HT-29 (cell line): ENCODE measurements at regions not wholly inside any gene's neighbourhood (a gene's known extent, or its start where the extent isn't known, plus 50 kb on each side); places are given as distances from the start of the nearest gene placed in this dataset.

ENCODE experiments used
- DNase-seq: peaks from one replicate; pipeline ENCODE4 v3.0.0-alpha.2; 2015; ENCODE audit warnings: low spot score

GRCh38 chr3:72185549-72186399 is 400.8 kb upstream of the PROK2 start:
- no peak for DNase-seq

- no peak for DNase-seq
These were observed 398.5 kb upstream of the PROK2 start for GRCh38 chr3:72183489-72183888.

DNA sequence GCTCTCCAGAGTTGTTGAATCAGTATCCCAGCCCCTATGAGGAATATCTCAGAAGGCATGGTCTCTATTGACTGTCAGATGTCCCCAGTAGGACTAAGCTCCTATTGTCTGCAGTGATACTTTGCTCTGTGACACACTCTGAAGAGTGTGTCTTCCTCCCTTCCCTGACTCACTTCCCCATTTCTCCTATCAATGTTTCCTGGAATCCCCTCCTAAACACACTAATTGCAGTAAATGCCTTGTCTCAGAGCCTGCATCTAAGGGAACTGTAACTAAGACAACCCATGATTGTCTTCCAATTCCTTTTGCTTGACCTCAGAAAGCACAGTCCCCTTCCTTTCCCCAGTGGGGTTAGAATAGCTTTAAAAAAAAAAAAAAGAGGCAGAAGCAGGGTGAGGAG is 397.3 kb upstream of the PROK2 start:
- DNase-seq, result no peak

- no peak for DNase-seq
These were observed 396.3 kb upstream of the PROK2 start for GRCh38 chr3:72181251-72181650.

DNA sequence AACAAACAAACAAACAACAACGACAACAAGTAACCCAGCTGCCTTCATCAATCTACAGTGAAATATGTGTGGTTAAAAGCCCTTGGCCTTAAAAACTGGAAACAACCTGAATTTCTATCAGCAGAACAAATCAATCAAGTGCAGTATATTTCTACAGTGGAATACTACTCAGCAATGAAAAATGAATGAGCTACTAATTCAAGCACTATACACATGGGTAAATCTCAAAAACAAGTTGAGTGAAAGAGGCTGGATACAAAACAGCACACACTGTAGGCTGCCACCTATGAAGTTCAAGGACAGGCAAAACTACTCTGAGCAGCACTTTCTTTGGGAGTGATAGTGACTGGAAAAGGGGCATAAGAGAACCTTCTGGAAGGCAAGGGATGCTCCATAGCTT is 395.5 kb upstream of the PROK2 start:
- no peak for DNase-seq

DNA sequence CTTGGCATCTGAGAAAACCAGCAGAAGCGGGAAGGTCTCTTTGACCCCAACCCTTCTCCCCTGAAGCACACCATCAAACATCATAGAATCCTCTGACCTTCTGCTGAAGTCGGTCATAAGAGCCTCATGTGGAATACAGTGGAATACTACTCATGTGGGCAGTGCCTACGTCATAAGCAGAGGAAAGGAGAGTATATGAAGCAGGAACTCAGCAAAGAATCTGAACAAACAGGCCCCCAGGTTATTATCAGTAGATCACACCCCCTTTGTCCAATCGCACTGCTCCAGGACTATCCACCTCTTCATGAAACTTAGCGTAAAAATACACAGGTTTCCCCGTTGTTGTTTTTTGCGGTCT is 394.1 kb upstream of the PROK2 start:
- no peak for DNase-seq

DNA sequence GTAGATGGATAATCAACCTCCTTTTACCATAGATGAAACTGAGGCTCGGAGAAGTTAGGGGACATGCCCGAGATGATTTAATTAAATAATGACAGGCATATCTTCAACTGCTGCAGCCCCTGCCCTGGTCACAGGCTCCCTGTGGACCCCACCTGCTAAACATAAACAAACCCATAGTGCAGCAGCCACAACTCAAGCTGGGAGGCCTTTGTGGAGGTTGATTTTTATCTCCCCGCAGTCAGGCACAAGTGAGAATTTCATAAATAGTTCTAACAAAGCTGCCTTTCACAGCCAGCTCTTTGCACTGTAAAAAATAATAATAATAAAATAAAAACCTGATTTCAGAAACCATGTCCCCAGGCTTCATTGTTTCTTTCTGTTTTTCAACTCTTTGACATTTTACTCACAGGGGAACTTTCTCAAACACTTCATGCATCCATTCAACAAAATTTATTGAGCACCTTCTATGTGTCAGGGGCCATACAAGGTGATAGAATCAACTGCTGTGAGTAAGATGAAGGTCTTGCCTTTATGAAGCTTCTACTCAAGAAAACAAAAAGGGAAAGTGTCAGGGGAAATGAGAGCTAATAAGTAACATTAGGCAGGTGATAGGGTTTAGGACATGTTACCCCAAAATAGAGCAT is 393.6 kb upstream of the PROK2 start:
- DNase-seq, result no peak

- DNase-seq, result no peak
These were observed 392.4 kb upstream of the PROK2 start for GRCh38 chr3:72177075-72178050.

DNA sequence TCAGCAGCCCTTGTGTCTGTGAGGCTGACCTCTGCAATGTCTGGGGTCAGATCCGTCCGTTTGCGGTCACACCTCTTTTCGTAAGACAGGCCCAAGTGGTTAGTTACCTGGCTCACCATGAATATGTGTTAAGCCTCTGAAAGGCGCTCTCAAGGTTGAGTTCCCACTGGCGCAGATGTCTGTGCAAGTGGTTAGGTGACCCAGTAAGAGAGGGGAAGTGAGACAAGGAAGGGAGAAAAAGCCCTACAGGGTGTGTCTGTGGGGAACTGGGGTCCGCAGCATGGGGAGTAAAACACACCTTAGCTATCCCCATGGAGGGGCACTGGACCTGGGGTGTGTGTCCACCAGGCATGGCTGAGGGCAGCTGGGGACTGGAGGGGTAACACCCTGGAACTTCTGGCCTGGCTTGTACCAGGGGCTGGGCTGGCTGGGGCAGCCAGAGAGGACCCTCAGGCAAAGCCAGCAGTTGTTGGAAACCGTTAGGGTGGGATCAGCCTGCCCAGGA is 391.6 kb upstream of the PROK2 start:
- no peak for DNase-seq

- DNase-seq, result no peak
These were observed 390.4 kb upstream of the PROK2 start for GRCh38 chr3:72175296-72175858.

- DNase-seq, result no peak
These were observed 389.9 kb upstream of the PROK2 start for GRCh38 chr3:72174890-72175289.

GRCh38 chr3:72174040-72174439 is 389.1 kb upstream of the PROK2 start:
- no peak for DNase-seq

GRCh38 chr3:72171946-72172345 is 387.0 kb upstream of the PROK2 start:
- no peak for DNase-seq

DNA sequence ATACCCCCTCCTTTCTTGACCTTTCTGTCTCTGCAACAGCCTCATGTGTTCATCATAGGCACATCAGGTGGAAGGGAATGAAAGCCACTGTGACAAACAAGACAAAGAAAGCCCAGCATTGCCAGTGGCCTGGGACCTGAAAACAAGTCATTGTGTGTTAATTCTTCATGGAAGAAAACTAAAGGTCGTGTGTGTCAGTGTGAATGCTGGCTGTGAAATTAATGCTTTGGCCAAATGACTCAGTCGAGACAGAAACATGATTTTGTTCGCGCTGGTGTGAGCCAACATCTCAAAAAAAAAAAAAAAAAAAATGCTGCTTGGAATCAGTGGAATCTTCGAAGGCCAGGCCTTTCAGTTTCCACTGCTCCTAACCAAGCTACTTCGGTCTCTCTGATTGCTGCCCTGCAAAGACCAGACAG is 386.5 kb upstream of the PROK2 start:
- no peak for DNase-seq

DNA sequence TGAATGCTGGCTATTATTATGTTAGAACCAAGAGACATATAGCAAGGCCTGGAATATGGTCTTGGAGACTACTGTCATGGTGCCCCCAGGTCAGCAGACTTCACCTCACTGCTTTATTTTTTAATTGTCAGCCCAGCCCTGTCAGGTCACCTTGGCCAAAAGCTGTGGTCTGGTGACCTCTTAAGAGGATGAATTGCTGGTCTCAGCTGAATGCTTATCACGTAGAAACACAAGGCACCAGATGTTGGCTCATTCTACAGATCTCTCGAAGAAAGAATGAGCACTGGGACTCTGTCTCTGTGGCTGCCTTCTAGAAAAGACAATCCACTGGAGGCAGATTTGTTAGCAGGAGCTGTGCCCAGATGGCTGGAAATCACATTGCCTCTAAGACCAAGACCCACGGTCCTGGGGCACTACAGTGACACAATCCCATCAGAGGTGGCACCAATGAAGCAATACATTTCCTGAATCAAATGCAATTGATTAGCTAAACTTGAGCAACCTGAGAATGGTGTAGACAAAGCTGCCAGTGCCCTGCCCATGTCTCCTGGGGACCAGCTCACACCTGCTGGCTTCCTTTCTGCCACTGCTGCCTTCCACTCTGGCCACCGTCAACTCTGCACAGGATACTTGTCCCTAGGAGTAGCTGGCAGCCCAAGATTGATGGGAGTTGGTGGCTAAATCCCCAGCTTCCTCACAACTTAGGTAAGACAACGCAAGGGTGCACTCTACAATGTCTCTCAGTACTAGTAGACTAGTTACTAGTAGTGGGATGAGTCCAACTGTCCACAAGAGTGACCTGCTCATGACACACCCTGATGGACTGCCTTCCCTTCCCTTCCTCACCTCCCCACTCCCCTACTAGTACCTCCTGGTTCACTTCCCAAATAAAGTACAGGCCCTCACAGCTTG is 384.9 kb upstream of the PROK2 start:
- DNase-seq, result no peak

- DNase-seq, result no peak
These were observed 384.2 kb upstream of the PROK2 start for GRCh38 chr3:72169120-72169519.

DNA sequence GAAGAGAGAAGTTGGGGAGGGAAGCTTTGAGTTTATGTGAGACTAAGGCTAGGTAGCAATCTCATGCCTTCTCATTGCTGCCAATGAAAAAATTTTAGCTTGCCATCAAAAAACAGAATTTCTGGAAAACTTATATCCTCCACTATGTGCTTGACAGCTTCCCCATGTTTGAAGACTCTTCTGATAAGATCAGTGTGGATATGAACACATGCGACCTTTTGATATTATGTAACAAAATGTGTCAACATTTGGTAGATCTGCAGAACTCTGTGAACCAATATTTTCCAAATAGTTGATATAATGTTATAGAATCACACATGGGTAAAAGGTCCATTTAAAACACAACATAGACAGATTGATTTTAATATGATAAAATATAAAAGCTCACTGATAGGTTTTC is 380.9 kb upstream of the PROK2 start:
- no peak for DNase-seq

DNA sequence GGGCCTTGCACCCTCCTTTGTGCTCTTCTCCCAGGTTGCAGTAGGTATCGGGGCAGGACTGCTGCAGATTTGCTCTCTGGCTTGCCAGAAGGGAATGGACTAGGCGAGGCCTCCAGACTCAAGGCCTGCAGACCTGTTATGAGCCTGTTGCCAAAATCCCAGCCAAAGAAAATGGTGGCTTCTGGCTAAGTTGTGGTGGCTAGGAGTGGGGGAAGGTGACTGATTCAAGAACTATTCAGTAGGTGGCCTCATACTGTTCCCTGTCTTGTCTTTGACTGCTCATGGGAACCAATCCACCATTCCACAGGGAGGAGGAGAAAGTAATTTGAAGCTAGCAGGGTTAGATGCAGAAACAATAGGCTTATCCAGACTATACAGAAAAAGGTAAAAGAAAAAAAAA is 380.4 kb upstream of the PROK2 start:
- no peak for DNase-seq

- no peak for DNase-seq
These were observed 379.7 kb upstream of the PROK2 start for GRCh38 chr3:72164635-72164978.

DNA sequence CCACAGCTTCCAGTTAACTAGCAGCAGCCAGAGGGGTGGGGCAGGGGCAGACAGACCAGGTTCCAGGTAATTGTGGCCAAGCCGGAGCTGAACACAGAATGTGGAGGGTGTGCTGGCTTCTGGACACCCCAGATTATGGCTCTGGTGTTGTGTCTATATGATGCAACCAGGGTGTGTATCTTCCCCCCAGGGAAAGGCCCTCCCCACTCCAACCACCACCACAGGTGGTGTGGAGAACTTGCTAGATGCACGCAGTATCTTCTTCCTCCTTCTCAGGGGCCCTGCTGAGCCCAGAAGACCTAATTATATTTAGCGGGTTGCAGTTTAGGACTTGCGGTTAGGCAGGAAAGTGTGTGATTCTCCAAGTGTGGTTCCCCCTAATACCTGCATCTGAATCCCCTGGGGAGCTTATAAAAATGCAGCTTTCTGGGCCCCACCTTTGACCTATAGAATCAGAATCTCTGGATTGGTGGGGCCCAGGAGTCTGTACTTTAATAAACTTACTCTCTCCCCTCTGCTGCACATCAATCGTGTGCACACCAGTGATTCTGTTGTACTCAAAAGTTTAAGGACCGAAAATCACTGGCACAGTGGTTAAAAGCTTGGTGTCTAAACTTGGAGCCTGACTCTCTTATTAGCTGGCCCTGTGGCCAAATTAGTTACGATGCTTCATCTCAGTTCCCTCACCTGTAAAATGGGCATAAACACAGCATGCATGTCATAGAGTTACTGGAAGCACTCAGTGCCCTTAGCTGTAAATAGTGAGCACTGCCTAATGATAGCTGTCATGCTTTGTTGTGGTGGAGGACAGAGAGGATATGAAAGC is 379.1 kb upstream of the PROK2 start:
- no peak for DNase-seq
